Neural progenitor cell (in vitro differentiated cells): ENCODE measurements at regions not wholly inside any gene's neighbourhood (a gene's known extent, or its start where the extent isn't known, plus 50 kb on each side); places are given as distances from the start of the nearest gene placed in this dataset.

ENCODE experiments used
- DNase-seq: peaks from one replicate; pipeline ENCODE4 v3.0.0-alpha.2; 2016; ENCODE audit warnings: low spot score
- H2AFZ ChIP-seq: fragments of 200-600 bp; sonication (generic); replicated peaks from 2 replicates; pipeline ENCODE4 v1.6.1; 2016; ENCODE audit warnings: antibody characterized with exemption
- H3F3A ChIP-seq: fragments of 200-600 bp; sonication (generic); 2 replicates; pipeline ENCODE4 v1.6.1; 2016; ENCODE audit warnings: antibody characterized with exemption, low read depth
- H3K27ac ChIP-seq: fragments of 200-600 bp; sonication (generic); 2 replicates; pipeline ENCODE4 v1.5.1; 2016; ENCODE audit warnings: mild to moderate bottlenecking
- H3K27me3 ChIP-seq: fragments of 200-600 bp; sonication (generic); 2 replicates; pipeline ENCODE4 v1.6.1; 2016; ENCODE audit warnings: mild to moderate bottlenecking, moderate library complexity
- H3K36me3 ChIP-seq: fragments of 200-600 bp; sonication (generic); 2 replicates; pipeline ENCODE4 v1.5.1; 2016
- H3K4me1 ChIP-seq: fragments of 200-600 bp; sonication (generic); 2 replicates; pipeline ENCODE4 v1.6.1; 2016; ENCODE audit warnings: mixed run types
- H3K4me2 ChIP-seq: fragments of 200-600 bp; sonication (generic); 2 replicates; pipeline ENCODE4 v1.6.1; 2016
- H3K4me3 ChIP-seq: fragments of 200-600 bp; sonication (generic); 2 replicates; pipeline ENCODE4 v1.5.1; 2016
- H3K79me2 ChIP-seq: fragments of 200-600 bp; sonication (generic); 2 replicates; pipeline ENCODE4 v1.6.1; 2016; ENCODE audit warnings: low read depth
- H3K9ac ChIP-seq: fragments of 200-600 bp; sonication (generic); 2 replicates; pipeline ENCODE4 v1.6.1; 2016
- H3K9me3 ChIP-seq: fragments of 200-600 bp; sonication (generic); 2 replicates; pipeline ENCODE4 v1.5.1; 2016; ENCODE audit warnings: low read depth
- H4K20me1 ChIP-seq: fragments of 200-600 bp; sonication (generic); 2 replicates; pipeline ENCODE4 v1.6.1; 2016; ENCODE audit warnings: low read depth
- H3K27ac Mint-ChIP-seq: 3 replicates; pipeline ENCODE4 v1.8.0; 2021; ENCODE audit warnings: mixed read lengths
- H3K27me3 Mint-ChIP-seq: 2 replicates; pipeline ENCODE4 v1.8.0; 2022; ENCODE audit warnings: low read depth, mild to moderate bottlenecking, inconsistent platforms, moderate library complexity, mixed read lengths; ENCODE audit not compliant: insufficient read depth
- H3K36me3 Mint-ChIP-seq: 3 replicates; pipeline ENCODE4 v1.8.0; 2021; ENCODE audit warnings: mixed read lengths
- H3K4me1 Mint-ChIP-seq: 3 replicates; pipeline ENCODE4 v1.8.0; 2021; ENCODE audit warnings: mixed read lengths
- H3K4me3 Mint-ChIP-seq: 3 replicates; pipeline ENCODE4 v1.8.0; 2021; ENCODE audit warnings: mild to moderate bottlenecking, moderate library complexity, mixed read lengths
- H3K9me3 Mint-ChIP-seq: 3 replicates; pipeline ENCODE4 v1.8.0; 2020; ENCODE audit warnings: mixed read lengths
- EZH2 ChIP-seq: fragments of 200-600 bp; sonication (generic); IDR thresholded peaks from 2 replicates; pipeline ENCODE4 v1.6.1; 2017; ENCODE audit warnings: antibody characterized with exemption, mild to moderate bottlenecking, moderate library complexity
- EZH2phosphoT487 ChIP-seq: fragments of 200-600 bp; sonication (generic); IDR thresholded peaks from 2 replicates; pipeline ENCODE4 v1.6.1; 2017; ENCODE audit warnings: antibody characterized with exemption
- TF ChIP-seq, protein P1 (sequence below): fragments of 200-600 bp; sonication (generic); IDR thresholded peaks from 2 replicates; pipeline ENCODE4 v1.5.1; 2017; ENCODE audit warnings: antibody characterized with exemption, mild to moderate bottlenecking

DNA sequence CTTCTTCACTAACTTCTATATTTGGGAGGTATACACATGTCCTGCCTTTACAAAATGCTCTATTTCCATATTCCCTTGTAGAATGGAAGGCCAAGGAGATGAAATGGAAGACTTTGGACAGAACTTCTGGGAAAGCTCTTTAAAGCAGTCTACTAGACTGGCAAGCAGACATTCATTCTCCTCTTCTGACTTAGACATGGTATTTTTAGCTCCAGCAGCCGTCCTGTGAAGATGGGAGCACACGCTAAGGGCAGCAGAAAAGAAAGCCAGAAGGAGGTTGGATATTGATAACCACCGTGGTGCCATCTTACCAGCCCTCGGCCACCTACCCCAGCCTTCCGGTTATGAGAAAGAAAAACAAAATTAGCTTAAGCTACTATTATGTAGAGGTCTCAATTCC is 70.1 kb upstream of the E2F3 start:
- Mint-ChIP-seq H3K27me3 (peaks cover 3% of the 10 kb centered on the region), H3K9me3 (no peaks in the 10 kb centered on the region), H3K4me3 (no peak overlapping the region), H3K36me3 (no peaks in the 10 kb centered on the region), H3K27ac (no peak overlapping the region), H3K4me1 (peaks cover 14% of the 10 kb centered on the region)
- Histone ChIP-seq H4K20me1 (no peaks in the 10 kb centered on the region), H3K36me3 (no peaks in the 10 kb centered on the region), H3F3A (no peaks in the 10 kb centered on the region), H2AFZ (no peak overlapping the region), H3K9ac (no peak overlapping the region), H3K79me2 (no peaks in the 10 kb centered on the region), H3K9me3 (no peaks in the 10 kb centered on the region), H3K4me2 (no peak overlapping the region), H3K4me1 (no peaks in the 10 kb centered on the region), H3K4me3 (no peak overlapping the region), H3K27ac (no peak overlapping the region), H3K27me3 (no peaks in the 10 kb centered on the region)
- no peak for TF ChIP-seq EZH2phosphoT487
- TF ChIP-seq, protein P1, sequence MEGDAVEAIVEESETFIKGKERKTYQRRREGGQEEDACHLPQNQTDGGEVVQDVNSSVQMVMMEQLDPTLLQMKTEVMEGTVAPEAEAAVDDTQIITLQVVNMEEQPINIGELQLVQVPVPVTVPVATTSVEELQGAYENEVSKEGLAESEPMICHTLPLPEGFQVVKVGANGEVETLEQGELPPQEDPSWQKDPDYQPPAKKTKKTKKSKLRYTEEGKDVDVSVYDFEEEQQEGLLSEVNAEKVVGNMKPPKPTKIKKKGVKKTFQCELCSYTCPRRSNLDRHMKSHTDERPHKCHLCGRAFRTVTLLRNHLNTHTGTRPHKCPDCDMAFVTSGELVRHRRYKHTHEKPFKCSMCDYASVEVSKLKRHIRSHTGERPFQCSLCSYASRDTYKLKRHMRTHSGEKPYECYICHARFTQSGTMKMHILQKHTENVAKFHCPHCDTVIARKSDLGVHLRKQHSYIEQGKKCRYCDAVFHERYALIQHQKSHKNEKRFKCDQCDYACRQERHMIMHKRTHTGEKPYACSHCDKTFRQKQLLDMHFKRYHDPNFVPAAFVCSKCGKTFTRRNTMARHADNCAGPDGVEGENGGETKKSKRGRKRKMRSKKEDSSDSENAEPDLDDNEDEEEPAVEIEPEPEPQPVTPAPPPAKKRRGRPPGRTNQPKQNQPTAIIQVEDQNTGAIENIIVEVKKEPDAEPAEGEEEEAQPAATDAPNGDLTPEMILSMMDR: no peak
- DNase-seq: no peak

- TF ChIP-seq, protein P1: no peak
- TF ChIP-seq EZH2phosphoT487 (no peak), EZH2 (no peak)
- Histone ChIP-seq H3K9me3 (no peaks in the 10 kb centered on the region), H3K9ac (no peak overlapping the region), H3K4me2 (no peak overlapping the region), H4K20me1 (no peaks in the 10 kb centered on the region), H2AFZ (no peak overlapping the region), H3K4me3 (no peak overlapping the region), H3K79me2 (no peaks in the 10 kb centered on the region), H3K4me1 (no peaks in the 10 kb centered on the region), H3K36me3 (no peaks in the 10 kb centered on the region), H3K27me3 (no peaks in the 10 kb centered on the region), H3K27ac (no peak overlapping the region), H3F3A (no peaks in the 10 kb centered on the region)
- H3K4me3 Mint-ChIP-seq: no peak overlapping the region
- DNase-seq: no peak
- peaks cover 14% of the 10 kb centered on the region for H3K4me1 Mint-ChIP-seq
- no peaks in the 10 kb centered on the region for H3K9me3 Mint-ChIP-seq
- no peak overlapping the region for H3K27ac Mint-ChIP-seq
- peaks cover 3% of the 10 kb centered on the region for H3K27me3 Mint-ChIP-seq
- H3K36me3 Mint-ChIP-seq: no peaks in the 10 kb centered on the region
Observed at GRCh38 chr6:20332441-20333006, 69.2 kb upstream of the E2F3 start.

DNA sequence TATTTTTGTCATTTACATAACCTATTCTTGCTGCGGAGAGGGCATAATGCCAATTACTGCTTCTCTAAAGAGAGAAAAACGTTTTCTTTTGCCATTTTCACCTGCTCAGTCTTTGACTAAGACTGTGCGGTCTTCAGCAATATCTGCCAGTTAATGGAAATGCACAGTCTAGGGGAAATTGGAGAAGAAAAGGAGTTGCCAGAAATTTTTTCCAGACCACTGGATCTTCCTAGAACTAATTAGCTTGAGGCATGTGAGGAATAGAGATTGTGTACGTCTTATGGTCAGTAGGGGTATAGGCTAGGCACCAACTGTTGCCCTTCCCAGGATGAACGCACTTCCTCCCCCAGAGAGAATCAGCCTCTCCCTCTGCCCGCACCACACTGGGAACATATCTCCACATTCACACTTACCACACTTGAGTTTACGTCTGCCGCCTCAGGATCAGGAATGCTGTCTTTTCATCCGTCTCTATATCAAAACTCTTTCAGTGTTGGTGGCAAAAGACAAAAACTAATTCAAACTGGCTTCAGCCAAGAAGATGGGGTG is 67.9 kb upstream of the E2F3 start:
- peaks cover 10% of the 10 kb centered on the region for H3K4me1 Mint-ChIP-seq
- peaks cover 6% of the 10 kb centered on the region for H3K27me3 Mint-ChIP-seq
- no peaks in the 10 kb centered on the region for H3K4me1 ChIP-seq

More for the DNA sequence above, 67.9 kb upstream of the E2F3 start:
- Mint-ChIP-seq H3K4me3 (no peak overlapping the region), H3K27ac (no peak overlapping the region), H3K9me3 (no peaks in the 10 kb centered on the region), H3K36me3 (no peaks in the 10 kb centered on the region)
- no peak for DNase-seq
- H3K4me2 ChIP-seq: no peak overlapping the region
- H3K4me3 ChIP-seq: no peak overlapping the region
- no peak overlapping the region for H2AFZ ChIP-seq
- no peaks in the 10 kb centered on the region for H3F3A ChIP-seq
- no peak overlapping the region for H3K27ac ChIP-seq
- no peak overlapping the region for H3K9ac ChIP-seq
- no peaks in the 10 kb centered on the region for H3K36me3 ChIP-seq
- no peaks in the 10 kb centered on the region for H3K79me2 ChIP-seq
- no peaks in the 10 kb centered on the region for H3K9me3 ChIP-seq
- no peaks in the 10 kb centered on the region for H3K27me3 ChIP-seq
- TF ChIP-seq EZH2phosphoT487: no peak
- no peak for TF ChIP-seq EZH2
- TF ChIP-seq, protein P1: no peak
- no peaks in the 10 kb centered on the region for H4K20me1 ChIP-seq
